Erythroblast (primary cell): ENCODE measurements at regions not wholly inside any gene's neighbourhood (a gene's known extent, or its start where the extent isn't known, plus 50 kb on each side); places are given as distances from the start of the nearest gene placed in this dataset.

Experiments
- DNase-seq, 2 experiments: peaks; one replicate each; lab custom pipeline; 2025; lab: John Stamatoyannopoulos, UW
- GATA1 ChIP-seq: IDR thresholded peaks from 2 replicates; pipeline ENCODE4 v1.6.1; 2011; ENCODE audit warnings: low read depth, mild to moderate bottlenecking, control low read depth, low read length, moderate library complexity
- POLR2A ChIP-seq: IDR thresholded peaks from 2 replicates; pipeline ENCODE4 v1.6.1; 2011; ENCODE audit warnings: mild to moderate bottlenecking, low read length

DNA sequence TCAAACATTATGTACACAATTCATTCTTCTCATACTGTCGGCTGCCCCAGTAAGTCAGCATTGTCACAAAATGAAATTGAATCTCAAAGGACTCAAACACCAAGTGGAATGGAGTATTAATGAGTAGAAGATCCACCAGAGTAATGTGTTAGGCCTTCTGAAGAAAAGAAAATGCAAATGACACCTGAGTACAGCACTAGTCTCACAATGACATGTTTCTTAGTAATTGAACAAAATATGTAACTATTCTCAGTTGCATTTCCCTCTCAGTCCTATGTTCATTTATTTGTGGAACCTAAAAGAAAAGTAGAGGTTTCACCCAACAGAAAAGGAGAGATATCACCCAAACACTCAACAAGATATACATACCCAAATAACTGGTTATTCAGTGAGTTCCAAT is 283.9 kb upstream of the THBS1 start:
- TF ChIP-seq GATA1 (no peak), POLR2A (no peak)
- DNase-seq: no peak

DNA sequence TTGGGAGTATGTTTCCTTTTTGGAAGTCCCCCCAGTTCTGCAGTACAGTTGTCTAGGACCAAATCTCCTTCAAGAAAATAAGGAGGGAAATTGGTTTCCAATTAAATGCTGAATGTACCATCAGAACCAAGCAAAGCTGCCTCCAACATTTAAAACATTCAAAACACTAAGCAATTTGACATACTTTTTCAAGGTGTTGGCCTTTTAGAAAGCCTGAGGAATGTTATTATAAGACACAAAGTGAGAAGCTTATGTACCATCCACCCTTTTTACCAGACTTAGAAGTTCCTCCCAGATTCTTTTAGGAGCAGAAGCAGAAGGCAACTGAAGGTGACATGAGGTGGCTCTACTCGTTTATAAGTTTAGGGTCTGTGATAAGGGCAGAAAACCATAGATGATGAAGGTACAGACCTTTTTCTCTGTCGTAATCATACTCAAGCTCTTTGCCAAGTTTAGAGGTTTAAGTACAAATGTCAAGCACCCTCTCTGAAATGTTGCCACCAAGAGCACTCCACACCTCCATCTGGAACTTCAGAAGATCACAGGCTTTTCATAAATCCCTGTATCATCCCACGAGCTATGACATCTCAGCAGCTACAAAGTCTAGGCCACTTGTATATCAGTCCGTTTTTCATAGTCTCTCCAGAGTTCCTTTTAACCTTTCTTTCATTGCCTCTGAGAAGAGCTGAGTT is 282.5 kb upstream of the THBS1 start:
- TF ChIP-seq GATA1 (no peak), POLR2A (no peak)
- DNase-seq: no peak

GRCh38 chr15:39299486-39300267 is 281.2 kb upstream of the THBS1 start:
- TF ChIP-seq GATA1: no peak
- TF ChIP-seq POLR2A: no peak
- no peak for DNase-seq

GRCh38 chr15:39300451-39301153 is 280.3 kb upstream of the THBS1 start:
- no peak for DNase-seq
- TF ChIP-seq POLR2A: no peak
- TF ChIP-seq GATA1: no peak

- TF ChIP-seq POLR2A: no peak
- TF ChIP-seq GATA1: no peak
- DNase-seq: no peak
Measured at GRCh38 chr15:39301589-39301999, 279.3 kb upstream of the THBS1 start.

DNA sequence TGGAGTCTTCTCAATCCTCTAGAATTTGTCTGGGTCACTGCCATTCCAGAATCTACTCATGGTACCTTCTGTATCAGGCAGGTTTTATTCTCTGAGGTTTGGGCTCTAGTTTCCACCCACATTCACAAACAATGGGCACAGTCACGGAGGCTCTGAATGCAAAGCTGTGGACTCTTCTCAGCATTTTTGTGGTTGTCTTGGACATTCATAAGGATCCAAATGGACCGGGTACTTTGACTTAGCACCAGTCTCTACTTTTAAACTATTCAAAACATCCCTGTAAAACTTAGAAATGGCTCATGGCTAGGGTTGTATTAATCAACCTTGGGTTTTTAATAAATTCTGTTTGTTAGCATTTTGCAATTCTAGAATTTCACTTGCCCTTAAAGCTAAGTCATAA is 277.9 kb upstream of the THBS1 start:
- TF ChIP-seq POLR2A: no peak
- TF ChIP-seq GATA1: no peak
- no peak for DNase-seq

DNA sequence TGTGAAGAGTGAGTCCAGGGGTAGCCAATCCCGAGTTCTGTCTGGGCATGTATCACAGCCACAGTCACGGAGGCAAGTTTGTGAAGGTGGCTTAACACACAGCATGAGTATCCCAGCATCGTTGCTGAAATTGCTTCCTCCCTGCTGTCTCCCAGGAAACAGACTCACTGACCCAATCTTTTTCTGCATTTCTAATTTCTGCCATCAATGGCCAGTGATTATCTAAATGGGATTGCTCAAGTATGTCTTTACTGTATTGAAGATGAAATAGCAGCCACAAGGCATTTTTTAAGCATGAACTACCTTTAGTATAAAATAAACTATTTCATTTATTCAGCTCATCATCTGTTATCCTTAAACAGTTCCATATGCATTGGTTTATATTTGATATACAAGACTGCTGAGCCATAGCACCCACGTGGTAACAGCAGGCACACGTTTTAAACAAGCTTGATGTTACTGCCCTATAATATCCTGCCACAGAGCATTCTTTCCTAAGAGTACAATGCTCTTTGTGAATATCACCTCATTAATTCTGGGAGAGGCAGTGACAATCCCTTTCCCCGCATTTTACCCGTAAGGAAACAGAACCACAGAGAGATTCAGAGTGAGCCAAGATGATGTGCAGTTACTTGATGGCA is 276.6 kb upstream of the THBS1 start:
- TF ChIP-seq GATA1 (no peak), POLR2A (no peak)
- no peak for DNase-seq

GRCh38 chr15:39304931-39305728 is 275.7 kb upstream of the THBS1 start:
- no peak for DNase-seq
- TF ChIP-seq POLR2A (no peak), GATA1 (no peak)

DNA sequence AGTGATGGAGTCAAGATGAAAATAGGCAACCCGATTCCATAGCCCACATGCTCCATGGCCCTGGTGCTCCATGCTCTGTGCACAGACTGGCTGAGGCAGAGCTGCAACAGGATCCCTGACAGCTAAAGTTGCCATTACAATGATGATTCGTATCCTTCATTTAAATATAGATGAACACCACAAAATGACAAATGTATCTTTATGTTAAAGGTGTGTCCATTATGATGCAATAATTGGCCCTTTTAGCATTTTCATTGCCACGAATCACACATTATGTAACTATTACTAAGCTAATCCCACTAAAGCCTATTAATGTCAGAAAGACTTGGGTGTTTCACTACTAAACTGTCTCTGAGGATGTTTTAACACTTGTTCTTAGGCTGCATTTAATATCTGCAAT is 270.2 kb upstream of the THBS1 start:
- DNase-seq: no peak
- TF ChIP-seq POLR2A (no peak), GATA1 (no peak)

DNA sequence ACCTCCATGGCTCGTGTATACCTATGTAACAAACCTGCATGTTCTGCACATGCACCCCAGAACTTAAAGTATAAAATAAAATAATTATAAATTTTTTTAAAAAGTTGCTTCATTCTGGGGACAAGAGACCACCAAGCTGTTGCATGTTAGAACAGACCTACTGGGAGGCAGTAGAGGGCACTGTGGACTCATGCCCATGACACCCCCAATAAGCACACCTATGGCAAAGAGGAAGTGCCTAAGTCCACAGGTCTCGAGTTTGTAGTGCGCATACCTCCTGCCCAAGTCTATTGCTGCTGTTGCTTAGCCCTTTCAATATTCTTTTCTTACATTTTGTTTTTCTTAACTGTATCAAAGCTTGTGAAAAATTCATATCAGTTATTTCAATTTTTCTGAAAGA is 267.9 kb upstream of the THBS1 start:
- peak in 1 of 2 experiments; percentile 3 for DNase-seq
- TF ChIP-seq POLR2A (no peak), GATA1 (no peak)

DNA sequence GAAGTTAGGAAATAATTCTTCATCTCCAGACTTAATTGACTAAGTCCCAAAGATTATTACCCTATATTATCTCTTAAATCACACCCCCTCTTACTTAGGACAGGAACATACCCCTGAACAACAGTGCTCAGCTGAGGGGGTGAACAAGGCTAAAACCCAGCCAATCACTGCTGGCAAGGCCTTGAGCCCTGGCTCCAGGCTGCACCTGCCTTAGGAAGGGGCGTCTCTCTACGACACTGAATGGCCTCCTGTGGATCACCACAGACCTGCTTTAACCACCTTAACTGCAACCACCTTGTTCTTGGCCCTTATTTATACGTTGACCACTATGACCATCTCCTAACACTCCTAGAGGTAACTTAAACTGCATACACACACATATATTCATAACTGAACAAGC is 267.4 kb upstream of the THBS1 start:
- DNase-seq: no peak
- TF ChIP-seq POLR2A (no peak), GATA1 (no peak)

- DNase-seq: no peak
Measured at GRCh38 chr15:39313881-39314280, 267.0 kb upstream of the THBS1 start.

GRCh38 chr15:39315206-39315850 is 265.6 kb upstream of the THBS1 start:
- TF ChIP-seq POLR2A (no peak), GATA1 (no peak)
- no peak for DNase-seq

More at GRCh38 chr15:39313881-39314280, 267.0 kb upstream of the THBS1 start:
- TF ChIP-seq GATA1 (no peak), POLR2A (no peak)
